Neutrophil (primary cell): ENCODE measurements at regions not wholly inside any gene's neighbourhood (a gene's known extent, or its start where the extent isn't known, plus 50 kb on each side); places are given as distances from the start of the nearest gene placed in this dataset.

Experiments used
- H3K27ac ChIP-seq: fragments of 200-600 bp; sonication (generic); 2 replicates; pipeline ENCODE4 v1.5.1; 2016; ENCODE audit warnings: mild to moderate bottlenecking, moderate library complexity
- H3K27me3 ChIP-seq: fragments of 200-600 bp; sonication (generic); 2 replicates; pipeline ENCODE4 v1.6.0; 2016; ENCODE audit warnings: mild to moderate bottlenecking
- H3K36me3 ChIP-seq: fragments of 200-600 bp; sonication (generic); 2 replicates; pipeline ENCODE4 v1.5.1; 2017
- H3K4me1 ChIP-seq, 2 experiments: fragments of 200-600 bp in 1 of 2; sonication (generic) in 1 of 2; 1 replicate in 1 of 2; 2 replicates in 1 of 2; pipeline versions ENCODE4 v1.5.1 to v1.6.1; 2013 to 2016; ENCODE audit warnings: low read depth in 1 of 2, low read length in 1 of 2, mild to moderate bottlenecking in 1 of 2, moderate library complexity in 1 of 2; ENCODE audit not compliant: control insufficient read depth in 1 of 2, insufficient read depth in 1 of 2
- H3K4me3 ChIP-seq, 2 experiments: fragments of 200-600 bp in 1 of 2; sonication (generic) in 1 of 2; 1 replicate in 1 of 2; 2 replicates in 1 of 2; pipeline ENCODE4 v1.5.1; 2013 to 2016; ENCODE audit warnings: low read depth in 1 of 2, low read length in 1 of 2, mild to moderate bottlenecking in 1 of 2, moderate library complexity in 1 of 2
- H3K9me3 ChIP-seq: fragments of 200-600 bp; sonication (generic); 2 replicates; pipeline ENCODE4 v1.5.1; 2016
- TF ChIP-seq, protein P1 (sequence below): fragments of 200-600 bp; sonication (generic); IDR thresholded peaks from 2 replicates; pipeline ENCODE4 v1.5.1; 2016; ENCODE audit warnings: antibody characterized with exemption

DNA sequence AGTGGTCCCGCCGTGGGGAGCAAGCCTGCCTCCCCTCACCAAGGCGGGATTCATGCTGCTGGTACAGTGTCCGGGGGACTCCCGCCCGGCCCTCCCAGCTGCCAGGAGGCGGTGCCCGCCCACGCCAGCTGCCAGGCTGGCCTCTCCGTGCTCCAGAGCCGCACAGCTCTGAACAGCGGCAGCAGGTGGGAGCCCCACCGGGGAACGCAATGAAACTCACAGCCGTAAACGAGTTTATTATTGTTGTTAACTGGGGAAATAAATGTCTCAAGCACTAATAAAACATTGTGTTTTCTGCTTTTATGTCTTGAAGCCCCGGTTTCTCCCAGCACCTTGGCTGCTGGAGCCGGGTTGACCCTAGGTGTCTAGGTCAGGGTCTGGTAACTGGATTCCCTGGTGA lies 317.7 kb upstream of the TLE3 start:
- no peaks in the 10 kb centered on the region for H3K36me3 ChIP-seq
- H3K27me3 ChIP-seq = no peaks in the 10 kb centered on the region
- H3K27ac ChIP-seq = no peak overlapping the region
- H3K4me1 ChIP-seq = no peaks in the 10 kb centered on the region
- H3K4me3 ChIP-seq = no peak overlapping the region
- TF ChIP-seq, protein P1, sequence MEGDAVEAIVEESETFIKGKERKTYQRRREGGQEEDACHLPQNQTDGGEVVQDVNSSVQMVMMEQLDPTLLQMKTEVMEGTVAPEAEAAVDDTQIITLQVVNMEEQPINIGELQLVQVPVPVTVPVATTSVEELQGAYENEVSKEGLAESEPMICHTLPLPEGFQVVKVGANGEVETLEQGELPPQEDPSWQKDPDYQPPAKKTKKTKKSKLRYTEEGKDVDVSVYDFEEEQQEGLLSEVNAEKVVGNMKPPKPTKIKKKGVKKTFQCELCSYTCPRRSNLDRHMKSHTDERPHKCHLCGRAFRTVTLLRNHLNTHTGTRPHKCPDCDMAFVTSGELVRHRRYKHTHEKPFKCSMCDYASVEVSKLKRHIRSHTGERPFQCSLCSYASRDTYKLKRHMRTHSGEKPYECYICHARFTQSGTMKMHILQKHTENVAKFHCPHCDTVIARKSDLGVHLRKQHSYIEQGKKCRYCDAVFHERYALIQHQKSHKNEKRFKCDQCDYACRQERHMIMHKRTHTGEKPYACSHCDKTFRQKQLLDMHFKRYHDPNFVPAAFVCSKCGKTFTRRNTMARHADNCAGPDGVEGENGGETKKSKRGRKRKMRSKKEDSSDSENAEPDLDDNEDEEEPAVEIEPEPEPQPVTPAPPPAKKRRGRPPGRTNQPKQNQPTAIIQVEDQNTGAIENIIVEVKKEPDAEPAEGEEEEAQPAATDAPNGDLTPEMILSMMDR = no peak
- no peaks in the 10 kb centered on the region for H3K9me3 ChIP-seq

DNA sequence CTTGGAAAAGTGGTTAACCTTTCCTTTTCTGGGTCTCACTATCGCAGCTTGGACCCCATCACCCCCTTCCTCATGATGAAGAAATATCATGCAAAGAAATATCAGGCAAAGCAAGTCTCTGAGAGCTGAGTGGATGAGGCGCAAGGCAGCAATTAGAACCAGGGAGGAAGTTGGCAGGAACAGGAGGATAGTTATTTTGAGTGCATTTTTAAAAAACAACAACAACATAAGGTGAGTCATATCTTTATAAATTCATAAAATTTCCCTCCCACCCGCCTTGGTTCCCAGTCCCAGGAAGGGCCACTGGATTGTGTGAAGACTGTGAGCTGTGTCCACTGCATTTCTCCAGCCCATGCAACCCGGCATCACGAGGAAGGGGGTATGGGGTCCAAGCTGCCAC lies 316.9 kb upstream of the TLE3 start:
- Histone ChIP-seq H3K27ac (no peak overlapping the region), H3K9me3 (no peaks in the 10 kb centered on the region), H3K27me3 (no peaks in the 10 kb centered on the region), H3K36me3 (no peaks in the 10 kb centered on the region), H3K4me3 (no peak overlapping the region), H3K4me1 (no peaks in the 10 kb centered on the region)
- TF ChIP-seq, protein P1 = no peak

DNA sequence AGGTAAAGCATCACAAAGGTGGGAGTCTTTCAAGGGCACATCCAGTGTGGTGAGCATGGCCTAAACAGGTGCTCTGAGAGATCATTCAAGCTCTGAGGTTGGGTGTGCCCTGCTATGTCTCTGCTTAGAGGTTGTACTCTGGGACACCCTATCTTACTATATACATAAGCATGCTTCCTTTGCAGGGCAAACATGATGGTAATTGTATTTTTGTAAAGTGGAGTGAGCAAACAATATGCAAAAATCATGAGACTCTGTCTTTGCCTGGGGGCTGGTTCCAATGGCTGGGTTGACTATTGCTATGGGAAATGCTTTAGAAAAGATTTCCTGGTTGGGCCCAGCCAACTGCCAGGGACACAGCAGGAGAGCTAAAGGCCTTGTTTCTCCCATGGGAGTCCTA lies 315.1 kb upstream of the TLE3 start:
- Histone ChIP-seq H3K4me1 (no peaks in the 10 kb centered on the region), H3K4me3 (no peak overlapping the region), H3K27ac (no peak overlapping the region), H3K36me3 (no peaks in the 10 kb centered on the region), H3K9me3 (no peaks in the 10 kb centered on the region), H3K27me3 (no peaks in the 10 kb centered on the region)
- TF ChIP-seq, protein P1 = no peak

DNA sequence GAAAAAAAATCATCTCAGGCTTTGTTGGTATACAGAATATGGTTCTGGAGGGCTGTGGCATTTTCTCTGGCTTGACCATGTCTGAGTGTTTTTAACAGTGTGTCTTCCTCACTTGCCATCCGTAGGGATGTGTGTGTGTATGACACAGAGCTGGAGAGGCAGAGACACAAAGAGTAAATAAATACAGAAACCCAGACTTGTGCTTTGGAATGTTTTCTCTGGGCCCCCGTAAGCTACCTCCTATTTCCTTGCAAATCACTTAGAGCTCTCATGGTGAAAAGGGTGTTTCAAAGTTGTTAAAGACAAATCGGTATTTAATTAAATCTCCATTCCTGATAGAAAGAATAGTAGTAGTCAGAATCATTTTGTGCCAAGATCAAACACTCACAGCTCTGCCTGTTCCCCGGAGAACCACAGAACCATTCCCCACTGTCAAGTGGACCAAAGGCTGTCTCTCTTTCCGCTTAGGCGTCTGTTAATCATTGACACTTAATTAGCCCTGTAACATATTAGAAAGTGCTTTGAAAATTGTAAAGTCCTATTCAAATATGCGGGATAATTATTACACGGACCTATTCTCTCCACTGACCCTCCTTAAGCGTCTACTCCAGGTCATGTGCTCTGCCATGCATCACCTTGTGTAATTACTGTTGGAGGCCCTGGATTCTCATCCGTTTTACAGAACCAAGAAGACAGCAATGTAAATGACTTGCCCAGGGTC lies 313.6 kb upstream of the TLE3 start:
- H3K4me1 ChIP-seq = no peaks in the 10 kb centered on the region
- TF ChIP-seq, protein P1 = no peak
- H3K9me3 ChIP-seq = no peaks in the 10 kb centered on the region
- H3K27ac ChIP-seq = no peak overlapping the region
- no peak overlapping the region for H3K4me3 ChIP-seq
- H3K36me3 ChIP-seq = no peaks in the 10 kb centered on the region
- H3K27me3 ChIP-seq = no peaks in the 10 kb centered on the region

DNA sequence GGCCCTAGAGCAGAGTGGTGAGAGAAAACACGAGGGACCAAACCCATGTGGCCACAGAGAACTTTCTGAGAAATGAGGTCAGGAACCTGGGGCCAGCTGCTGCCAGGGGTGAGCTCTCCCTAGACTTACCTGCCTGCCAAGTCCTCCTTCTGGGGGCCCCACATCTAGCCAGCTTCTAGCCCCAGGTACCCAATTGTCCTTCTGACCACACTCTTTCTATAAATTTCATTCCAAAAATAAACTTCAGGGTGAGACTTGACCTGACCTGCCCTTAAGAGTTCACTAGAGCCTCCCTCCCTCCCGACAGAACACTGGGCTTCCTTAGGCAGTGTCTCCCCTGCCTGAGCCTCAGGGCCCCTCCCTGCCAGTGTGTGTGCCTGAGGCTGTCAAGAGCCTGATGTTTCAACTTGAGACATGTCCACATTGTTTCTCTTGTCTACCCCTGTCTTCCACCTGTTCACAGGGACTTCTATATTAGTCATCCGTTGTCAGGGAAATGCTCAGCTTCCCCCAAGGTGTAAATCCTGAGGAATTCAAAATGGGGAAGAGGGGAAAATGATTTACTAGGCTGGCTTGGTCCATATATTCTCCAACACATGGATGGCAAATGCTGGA lies 312.8 kb upstream of the TLE3 start:
- TF ChIP-seq, protein P1 = no peak
- no peaks in the 10 kb centered on the region for H3K4me1 ChIP-seq
- H3K27ac ChIP-seq = no peak overlapping the region
- no peaks in the 10 kb centered on the region for H3K36me3 ChIP-seq
- H3K4me3 ChIP-seq = no peak overlapping the region
- no peaks in the 10 kb centered on the region for H3K9me3 ChIP-seq
- no peaks in the 10 kb centered on the region for H3K27me3 ChIP-seq
